CD4-positive, alpha-beta T cell treated with Interleukin-4 for 1 hour (primary cell): ENCODE measurements at regions not wholly inside any gene's neighbourhood (a gene's known extent, or its start where the extent isn't known, plus 50 kb on each side); places are given as distances from the start of the nearest gene placed in this dataset.
A peak's percentile ranks its signal among the peaks of the same experiment; 100 is the strongest.

ENCODE experiments used
- DNase-seq, 2 donors: peaks; one replicate each; pipeline ENCODE4 v3.0.0-alpha.2; 2020 to 2022

GRCh38 chr5:52419357-52419756 lies 368.4 kb upstream of the ITGA1 start:
- DNase-seq = no peak

- DNase-seq = no peak
Measured at GRCh38 chr5:52427615-52428014, 360.1 kb upstream of the ITGA1 start.

GRCh38 chr5:52428977-52429489 lies 358.7 kb upstream of the ITGA1 start:
- DNase-seq = no peak

- DNase-seq = no peak
Measured at GRCh38 chr5:52441768-52442167, 345.9 kb upstream of the ITGA1 start.

- no peak for DNase-seq
Measured at GRCh38 chr5:52443187-52443586, 344.5 kb upstream of the ITGA1 start.

- no peak for DNase-seq
Measured at GRCh38 chr5:52448111-52448510, 339.6 kb upstream of the ITGA1 start.

- DNase-seq = no peak
Measured at GRCh38 chr5:52449516-52449915, 338.2 kb upstream of the ITGA1 start.

- no peak for DNase-seq
Measured at GRCh38 chr5:52452098-52452497, 335.6 kb upstream of the ITGA1 start.

- no peak for DNase-seq
Measured at GRCh38 chr5:52453176-52453575, 334.5 kb upstream of the ITGA1 start.

- no peak for DNase-seq
Measured at GRCh38 chr5:52455920-52456319, 331.8 kb upstream of the ITGA1 start.

- DNase-seq = no peak
Measured at GRCh38 chr5:52457810-52458209, 329.9 kb upstream of the ITGA1 start.

GRCh38 chr5:52466113-52466512 lies 321.6 kb upstream of the ITGA1 start:
- DNase-seq = no peak

GRCh38 chr5:52466749-52467520 lies 320.8 kb upstream of the ITGA1 start:
- DNase-seq = no peak

- peak in 1 of 2 donors; percentile 0 for DNase-seq
Measured at GRCh38 chr5:52468976-52469375, 318.7 kb upstream of the ITGA1 start.

- DNase-seq = peak; percentile 11 to 41
Measured at GRCh38 chr5:52469420-52469819, 318.3 kb upstream of the ITGA1 start.

GRCh38 chr5:52469835-52470234 lies 317.9 kb upstream of the ITGA1 start:
- DNase-seq = peak in 1 of 2 donors; percentile 1

- no peak for DNase-seq
Measured at GRCh38 chr5:52476346-52476745, 311.4 kb upstream of the ITGA1 start.

GRCh38 chr5:52481201-52481600 lies 306.5 kb upstream of the ITGA1 start:
- DNase-seq = no peak

GRCh38 chr5:52481851-52482250 lies 305.9 kb upstream of the ITGA1 start:
- no peak for DNase-seq

- no peak for DNase-seq
Measured at GRCh38 chr5:52491071-52491787, 296.5 kb upstream of the ITGA1 start.

- no peak for DNase-seq
Measured at GRCh38 chr5:52491818-52492217, 295.9 kb upstream of the ITGA1 start.

GRCh38 chr5:52497133-52497693 lies 290.5 kb upstream of the ITGA1 start:
- no peak for DNase-seq

GRCh38 chr5:52498607-52499006 lies 289.1 kb upstream of the ITGA1 start:
- DNase-seq = no peak

- DNase-seq = no peak
Measured at GRCh38 chr5:52502460-52502999, 285.2 kb upstream of the ITGA1 start.
